Stimulated activated naive B cell treated with anti-CD40 and anti-IgM and Interleukin-4, amounts not matched to agents 10 μg/mL and 1 μg/mL and 100 μg/mL, for 72 hours (primary cell): ENCODE measurements at regions not wholly inside any gene's neighbourhood (a gene's known extent, or its start where the extent isn't known, plus 50 kb on each side); places are given as distances from the start of the nearest gene placed in this dataset.

Experiments used
- ATAC-seq, 2 donors: fragments of 150-1000 bp; cut with Tn5 transposase; replicated peaks; 2 replicates each; pipeline ENCODE4 v1.10.0; 2021; ENCODE audit warnings: moderate library complexity in 1 of 2
- DNase-seq: peaks from one replicate; pipeline ENCODE4 v3.0.0; 2021
- H3K27ac Mint-ChIP-seq: one replicate; pipeline ENCODE4 v1.8.0; 2022; ENCODE audit warnings: mild to moderate bottlenecking, mixed read lengths
- H3K27me3 Mint-ChIP-seq, 2 donors: one replicate each; pipeline ENCODE4 v1.8.0; 2022; ENCODE audit warnings: mixed read lengths in 2 of 2
- H3K36me3 Mint-ChIP-seq, 2 donors: one replicate each; pipeline ENCODE4 v1.8.0; 2022; ENCODE audit warnings: mixed read lengths in 2 of 2, mild to moderate bottlenecking in 1 of 2
- H3K4me1 Mint-ChIP-seq, 2 donors: one replicate each; pipeline ENCODE4 v1.8.0; 2022; ENCODE audit warnings: mixed read lengths in 2 of 2, mild to moderate bottlenecking in 1 of 2
- H3K4me3 Mint-ChIP-seq, 2 donors: one replicate each; pipeline ENCODE4 v1.8.0; 2022; ENCODE audit warnings: mild to moderate bottlenecking in 2 of 2, mixed read lengths in 2 of 2, moderate library complexity in 1 of 2
- H3K9me3 Mint-ChIP-seq, 2 donors: one replicate each; pipeline ENCODE4 v1.8.0; 2022; ENCODE audit warnings: mixed read lengths in 2 of 2, mild to moderate bottlenecking in 1 of 2

- Mint-ChIP-seq H3K27me3 (peaks cover 5 to 11% of the 10 kb centered on the region in 2 donors), H3K27ac (no peak overlapping the region), H3K4me1 (no peaks in the 10 kb centered on the region), H3K9me3 (peaks cover 4% of the 10 kb centered on the region in 2 donors), H3K36me3 (no peaks in the 10 kb centered on the region), H3K4me3 (no peak overlapping the region)
- DNase-seq (no peak), ATAC-seq (no peak)
These were observed 255.1 kb upstream of the B3GAT1 start for GRCh38 chr11:134667175-134667500.

- Mint-ChIP-seq H3K36me3 (no peaks in the 10 kb centered on the region), H3K9me3 (peaks cover 4 to 8% of the 10 kb centered on the region in 2 donors), H3K27me3 (peaks cover 5 to 11% of the 10 kb centered on the region in 2 donors), H3K27ac (no peak overlapping the region), H3K4me1 (no peaks in the 10 kb centered on the region), H3K4me3 (no peak overlapping the region)
- DNase-seq (no peak), ATAC-seq (no peak)
These were observed 254.5 kb upstream of the B3GAT1 start for GRCh38 chr11:134666273-134667174.

- Mint-ChIP-seq H3K27me3 (peaks cover under 1 to 6% of the 10 kb centered on the region in 2 donors), H3K36me3 (no peaks in the 10 kb centered on the region), H3K9me3 (peaks cover 4 to 8% of the 10 kb centered on the region in 2 donors), H3K27ac (no peak overlapping the region), H3K4me1 (no peaks in the 10 kb centered on the region), H3K4me3 (no peak overlapping the region)
- no peak for DNase-seq
- ATAC-seq = no peak
These were observed 253.7 kb upstream of the B3GAT1 start for GRCh38 chr11:134665571-134666270.

- DNase-seq (no peak), ATAC-seq (no peak)
- Mint-ChIP-seq H3K4me3 (no peak overlapping the region), H3K9me3 (peaks cover 8 to 11% of the 10 kb centered on the region in 2 donors), H3K4me1 (no peaks in the 10 kb centered on the region), H3K27ac (no peak overlapping the region), H3K27me3 (peaks cover 0 to under 1% of the 10 kb centered on the region in 2 donors), H3K36me3 (peaks cover 0 to under 1% of the 10 kb centered on the region in 2 donors)
These were observed 253.1 kb upstream of the B3GAT1 start for GRCh38 chr11:134665188-134665535.

- Mint-ChIP-seq H3K27ac (no peak overlapping the region), H3K4me3 (no peak overlapping the region), H3K9me3 (peaks cover 10 to 16% of the 10 kb centered on the region in 2 donors), H3K27me3 (no peaks in the 10 kb centered on the region), H3K36me3 (peaks cover 0 to 2% of the 10 kb centered on the region in 2 donors), H3K4me1 (no peaks in the 10 kb centered on the region)
- no peak for DNase-seq
- ATAC-seq = no peak
These were observed 252.6 kb upstream of the B3GAT1 start for GRCh38 chr11:134664447-134665187.

- Mint-ChIP-seq H3K4me1 (no peaks in the 10 kb centered on the region), H3K9me3 (peaks cover 10 to 16% of the 10 kb centered on the region in 2 donors), H3K27ac (no peak overlapping the region), H3K27me3 (no peaks in the 10 kb centered on the region), H3K36me3 (peaks cover 0 to 2% of the 10 kb centered on the region in 2 donors), H3K4me3 (no peak overlapping the region)
- ATAC-seq = no peak
- no peak for DNase-seq
These were observed 251.7 kb upstream of the B3GAT1 start for GRCh38 chr11:134663506-134664313.

- no peak overlapping the region for H3K4me3 Mint-ChIP-seq
- H3K36me3 Mint-ChIP-seq = peaks cover 0 to 2% of the 10 kb centered on the region in 2 donors
- H3K4me1 Mint-ChIP-seq = no peaks in the 10 kb centered on the region
- H3K27me3 Mint-ChIP-seq = no peaks in the 10 kb centered on the region
- peak overlapping the region; percentile 51 for H3K27ac Mint-ChIP-seq
- ATAC-seq (no peak), DNase-seq (no peak)
- H3K9me3 Mint-ChIP-seq = peaks cover 10 to 16% of the 10 kb centered on the region in 2 donors
These were observed 250.8 kb upstream of the B3GAT1 start for GRCh38 chr11:134662629-134663360.

- Mint-ChIP-seq H3K27ac (no peak overlapping the region), H3K36me3 (peaks cover 0 to 2% of the 10 kb centered on the region in 2 donors), H3K27me3 (no peaks in the 10 kb centered on the region), H3K9me3 (peaks cover 5 to 14% of the 10 kb centered on the region in 2 donors), H3K4me3 (no peak overlapping the region), H3K4me1 (no peaks in the 10 kb centered on the region)
- DNase-seq (no peak), ATAC-seq (no peak)
These were observed 249.6 kb upstream of the B3GAT1 start for GRCh38 chr11:134661660-134662059.

GRCh38 chr11:134660416-134660815 lies 248.4 kb upstream of the B3GAT1 start:
- ATAC-seq (no peak), DNase-seq (no peak)
- H3K4me1 Mint-ChIP-seq = peaks cover 0 to 4% of the 10 kb centered on the region in 2 donors
- no peak overlapping the region for H3K4me3 Mint-ChIP-seq
- H3K9me3 Mint-ChIP-seq = peaks cover 11 to 17% of the 10 kb centered on the region in 2 donors
- H3K27ac Mint-ChIP-seq = no peak overlapping the region
- peaks cover 0 to 5% of the 10 kb centered on the region in 2 donors for H3K27me3 Mint-ChIP-seq
- H3K36me3 Mint-ChIP-seq = peaks cover 2 to 5% of the 10 kb centered on the region in 2 donors

- ATAC-seq (no peak), DNase-seq (no peak)
- peaks cover 11 to 17% of the 10 kb centered on the region in 2 donors for H3K9me3 Mint-ChIP-seq
- H3K4me1 Mint-ChIP-seq = peaks cover 0 to 4% of the 10 kb centered on the region in 2 donors
- H3K4me3 Mint-ChIP-seq = no peak overlapping the region
- H3K27ac Mint-ChIP-seq = no peak overlapping the region
- H3K27me3 Mint-ChIP-seq = peaks cover 0 to 10% of the 10 kb centered on the region in 2 donors
- H3K36me3 Mint-ChIP-seq = peaks cover 2 to 5% of the 10 kb centered on the region in 2 donors
These were observed 247.8 kb upstream of the B3GAT1 start for GRCh38 chr11:134659882-134660281.

- H3K4me3 Mint-ChIP-seq = no peak overlapping the region
- no peak overlapping the region for H3K27ac Mint-ChIP-seq
- peaks cover 2 to 5% of the 10 kb centered on the region in 2 donors for H3K36me3 Mint-ChIP-seq
- peaks cover 11 to 17% of the 10 kb centered on the region in 2 donors for H3K9me3 Mint-ChIP-seq
- DNase-seq (no peak), ATAC-seq (no peak)
- peaks cover 0 to 4% of the 10 kb centered on the region in 2 donors for H3K4me1 Mint-ChIP-seq
- peaks cover 7 to 17% of the 10 kb centered on the region in 2 donors for H3K27me3 Mint-ChIP-seq
These were observed 246.6 kb upstream of the B3GAT1 start for GRCh38 chr11:134658481-134659225.

- H3K27ac Mint-ChIP-seq = no peak overlapping the region
- H3K36me3 Mint-ChIP-seq = peaks cover 2 to 5% of the 10 kb centered on the region in 2 donors
- no peak overlapping the region for H3K4me3 Mint-ChIP-seq
- peaks cover 11 to 17% of the 10 kb centered on the region in 2 donors for H3K9me3 Mint-ChIP-seq
- H3K27me3 Mint-ChIP-seq = peaks cover 15 to 20% of the 10 kb centered on the region in 2 donors
- no peak for DNase-seq
- no peak for ATAC-seq
- peaks cover 0 to 4% of the 10 kb centered on the region in 2 donors for H3K4me1 Mint-ChIP-seq
These were observed 245.6 kb upstream of the B3GAT1 start for GRCh38 chr11:134657631-134658030.
